BLaER1 (cell line): ENCODE measurements at regions not wholly inside any gene's neighbourhood (a gene's known extent, or its start where the extent isn't known, plus 50 kb on each side); places are given as distances from the start of the nearest gene placed in this dataset.

Source experiments
- H3K27ac ChIP-seq: shearing (Covaris generic); formaldehyde crosslinking; 2 replicates; pipeline ENCODE4 v1.8.1; 2022
- H3K27me3 ChIP-seq: shearing (Covaris generic); formaldehyde crosslinking; 2 replicates; pipeline ENCODE4 v1.8.1; 2022
- H3K36me3 ChIP-seq: shearing (Covaris generic); formaldehyde crosslinking; 2 replicates; pipeline ENCODE4 v1.8.1; 2022
- H3K4me1 ChIP-seq: shearing (Covaris generic); formaldehyde crosslinking; 2 replicates; pipeline ENCODE4 v1.8.1; 2022
- H3K4me2 ChIP-seq: shearing (Covaris generic); formaldehyde crosslinking; 2 replicates; pipeline ENCODE4 v1.8.1; 2022
- H3K4me3 ChIP-seq: shearing (Covaris generic); formaldehyde crosslinking; 2 replicates; pipeline ENCODE4 v1.8.1; 2022
- H3K9ac ChIP-seq: shearing (Covaris generic); formaldehyde crosslinking; 2 replicates; pipeline ENCODE4 v1.8.1; 2022
- H3K9me3 ChIP-seq: shearing (Covaris generic); formaldehyde crosslinking; 2 replicates; pipeline ENCODE4 v1.8.1; 2022
- H4K20me1 ChIP-seq: shearing (Covaris generic); formaldehyde crosslinking; 2 replicates; pipeline ENCODE4 v1.8.1; 2022
- Cebpa-rat ChIP-seq: shearing (Covaris generic); IDR thresholded peaks from 2 replicates; pipeline ENCODE4 v1.8.1; 2022

DNA sequence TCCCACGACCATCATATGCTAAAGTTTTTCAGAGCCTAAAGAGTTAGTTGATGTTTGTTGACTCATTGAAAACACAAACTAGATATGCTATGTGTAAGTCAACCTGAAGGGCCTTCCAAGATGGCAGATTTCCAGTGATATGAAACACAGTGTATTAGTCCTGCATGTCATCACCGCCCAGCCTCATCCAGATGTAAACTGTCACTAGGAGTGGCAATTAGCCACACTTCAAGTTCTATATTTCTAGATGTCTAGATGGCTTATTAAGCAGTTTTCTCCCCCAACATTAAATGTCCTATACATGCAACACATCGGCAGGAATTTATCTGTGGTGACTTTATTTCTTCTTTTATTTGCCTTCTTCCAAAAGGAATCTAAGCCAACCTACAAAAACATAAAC is 444.1 kb upstream of the SMIM21 start:
- Histone ChIP-seq H3K27ac (no peak overlapping the region), H3K9ac (no peak overlapping the region), H4K20me1 (no peaks in the 10 kb centered on the region), H3K9me3 (peaks cover 2% of the 10 kb centered on the region; the same call in 1 of the 2 replicates), H3K27me3 (no peaks in the 10 kb centered on the region), H3K4me1 (no peaks in the 10 kb centered on the region), H3K4me2 (no peak overlapping the region), H3K36me3 (no peaks in the 10 kb centered on the region), H3K4me3 (no peak overlapping the region)
- TF ChIP-seq Cebpa-rat = no peak

DNA sequence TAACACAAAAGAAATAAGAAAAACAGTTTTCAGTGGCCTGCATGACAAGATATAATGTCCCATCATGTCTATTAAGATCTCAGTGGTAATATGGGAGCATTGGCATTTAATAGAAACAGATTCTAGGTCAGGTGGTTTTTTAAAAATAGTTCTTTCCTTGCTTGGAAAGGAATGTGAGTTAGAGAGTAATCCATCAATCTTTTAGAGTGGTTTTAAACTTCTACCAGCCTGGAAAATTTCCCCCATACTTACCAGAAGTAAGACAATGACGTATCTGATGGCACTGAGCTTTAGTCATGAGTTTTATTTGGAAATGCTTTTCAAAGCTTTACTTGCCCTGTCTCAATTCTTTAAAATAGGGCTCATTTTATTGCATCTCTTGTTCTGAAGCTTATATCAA is 441.7 kb upstream of the SMIM21 start:
- Histone ChIP-seq H4K20me1 (no peaks in the 10 kb centered on the region), H3K9ac (no peak overlapping the region)

DNA sequence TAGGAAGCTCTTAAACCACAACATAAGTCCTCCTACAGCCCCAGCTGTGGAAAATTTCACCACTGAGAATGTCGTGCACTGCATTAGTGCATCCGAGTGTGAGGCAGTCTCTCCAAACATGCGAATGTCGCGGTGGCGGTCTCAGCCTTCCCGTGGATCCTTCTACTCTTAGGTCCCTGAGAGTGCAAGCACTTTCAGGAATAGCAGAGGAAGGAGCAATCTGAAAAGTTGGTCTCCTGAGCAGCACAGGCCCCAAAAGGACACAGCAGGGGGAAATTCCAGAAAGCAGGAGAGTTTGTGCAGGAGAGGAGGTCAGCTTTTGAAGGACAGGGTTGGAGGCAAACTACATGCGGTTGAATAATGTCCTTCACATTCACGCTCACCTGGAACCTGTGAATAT is 440.5 kb upstream of the SMIM21 start:
- Histone ChIP-seq H3K9me3 (no peaks in the 10 kb centered on the region), H3K4me2 (no peak overlapping the region), H3K9ac (no peak overlapping the region), H4K20me1 (no peaks in the 10 kb centered on the region), H3K27me3 (no peaks in the 10 kb centered on the region), H3K27ac (no peak overlapping the region), H3K4me3 (no peak overlapping the region), H3K36me3 (no peaks in the 10 kb centered on the region), H3K4me1 (no peaks in the 10 kb centered on the region)
- TF ChIP-seq Cebpa-rat = no peak

More for the DNA sequence above, 441.7 kb upstream of the SMIM21 start:
- Histone ChIP-seq H3K4me1 (no peaks in the 10 kb centered on the region), H3K27ac (no peak overlapping the region), H3K36me3 (no peaks in the 10 kb centered on the region), H3K27me3 (no peaks in the 10 kb centered on the region), H3K4me3 (no peak overlapping the region), H3K4me2 (no peak overlapping the region), H3K9me3 (no peaks in the 10 kb centered on the region)
- no peak for TF ChIP-seq Cebpa-rat

DNA sequence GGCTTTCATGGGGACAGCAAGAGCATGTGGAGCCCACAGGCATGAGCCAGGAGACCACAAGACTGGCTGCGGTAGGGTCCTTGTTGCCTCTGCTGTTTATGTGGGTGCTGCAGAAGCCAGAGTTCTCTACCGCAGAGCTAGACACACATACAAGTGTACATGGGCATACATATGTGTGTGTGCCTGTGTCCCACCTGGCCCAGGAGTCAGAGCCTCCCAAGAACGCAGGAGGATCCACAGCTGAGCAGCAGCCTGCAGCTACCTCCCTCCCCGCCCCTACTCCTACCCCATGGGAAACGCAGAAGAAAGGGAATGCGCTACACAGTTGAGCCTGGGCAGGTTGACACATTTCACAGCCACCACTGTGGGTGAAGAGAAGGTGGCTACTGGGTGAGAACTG is 438.1 kb upstream of the SMIM21 start:
- H3K9me3 ChIP-seq = no peaks in the 10 kb centered on the region
- H3K4me3 ChIP-seq = no peak overlapping the region
- H3K27me3 ChIP-seq = no peaks in the 10 kb centered on the region
- no peaks in the 10 kb centered on the region for H3K4me1 ChIP-seq
- H3K9ac ChIP-seq = no peak overlapping the region
- no peak overlapping the region for H3K4me2 ChIP-seq
- no peak for TF ChIP-seq Cebpa-rat
- no peak overlapping the region for H3K27ac ChIP-seq
- no peaks in the 10 kb centered on the region for H4K20me1 ChIP-seq
- H3K36me3 ChIP-seq = no peaks in the 10 kb centered on the region

DNA sequence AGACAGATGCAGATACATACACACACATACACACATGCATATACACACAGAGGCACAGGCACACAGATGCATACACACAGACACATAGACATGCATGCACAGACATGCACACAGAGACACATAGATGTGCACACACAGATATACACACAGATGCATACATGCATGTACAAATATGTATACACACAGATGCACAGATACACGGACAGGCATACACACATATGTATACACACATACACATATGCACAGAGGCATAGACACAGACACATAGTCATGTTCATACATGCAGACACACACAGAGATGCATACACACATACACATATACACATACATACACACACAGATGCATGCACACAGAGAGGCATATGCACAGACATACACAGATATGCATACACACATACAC is 437.3 kb upstream of the SMIM21 start:
- no peak for TF ChIP-seq Cebpa-rat
- no peaks in the 10 kb centered on the region for H3K27me3 ChIP-seq

DNA sequence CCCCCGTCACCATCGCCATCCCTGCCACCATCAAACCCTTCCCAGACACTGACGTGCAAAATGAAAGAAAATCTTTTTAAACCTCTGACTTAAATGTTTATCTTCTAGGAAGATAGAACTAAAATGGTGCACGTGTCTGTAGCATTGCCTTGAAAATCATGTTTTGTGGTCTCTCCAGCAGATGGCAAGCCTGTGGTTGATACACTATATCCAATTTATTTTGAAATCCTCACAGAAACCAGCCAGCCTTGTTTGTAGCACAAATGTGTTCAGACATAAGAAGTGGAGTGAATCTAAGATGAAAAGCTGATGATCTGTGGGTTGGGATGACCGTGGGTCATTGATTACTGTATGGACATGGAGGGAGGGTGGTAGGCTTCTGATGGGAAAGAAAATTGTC is 436.2 kb upstream of the SMIM21 start:
- Histone ChIP-seq H3K36me3 (no peaks in the 10 kb centered on the region), H3K4me2 (no peak overlapping the region), H3K9ac (no peak overlapping the region), H3K9me3 (no peaks in the 10 kb centered on the region), H3K4me1 (no peaks in the 10 kb centered on the region), H4K20me1 (no peaks in the 10 kb centered on the region), H3K27me3 (no peaks in the 10 kb centered on the region), H3K4me3 (no peak overlapping the region), H3K27ac (no peak overlapping the region)
- no peak for TF ChIP-seq Cebpa-rat

More for the DNA sequence above, 437.3 kb upstream of the SMIM21 start:
- no peaks in the 10 kb centered on the region for H3K4me1 ChIP-seq
- no peaks in the 10 kb centered on the region for H4K20me1 ChIP-seq
- H3K4me3 ChIP-seq = no peak overlapping the region
- H3K27ac ChIP-seq = no peak overlapping the region
- H3K36me3 ChIP-seq = no peaks in the 10 kb centered on the region
- H3K9ac ChIP-seq = no peak overlapping the region
- H3K9me3 ChIP-seq = no peaks in the 10 kb centered on the region
- H3K4me2 ChIP-seq = no peak overlapping the region

DNA sequence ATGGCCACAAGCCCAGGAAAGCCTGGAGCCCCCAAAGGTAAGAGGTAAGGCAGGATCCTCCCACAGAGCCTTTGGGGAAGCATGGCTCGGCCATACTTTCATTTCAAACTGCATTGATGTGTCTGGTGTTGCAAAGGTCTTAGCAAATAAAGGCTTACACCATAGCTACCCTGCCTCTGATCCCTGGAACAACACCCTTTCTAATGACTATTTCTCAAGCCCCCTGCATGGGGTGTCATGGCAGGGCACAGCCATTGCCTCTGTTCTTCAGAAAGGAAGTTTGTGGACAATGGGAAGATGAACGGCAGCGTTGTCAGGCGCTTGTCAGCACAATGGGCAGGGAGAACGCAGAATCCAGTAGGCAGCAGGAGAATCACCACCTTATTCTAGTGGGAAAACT is 435.0 kb upstream of the SMIM21 start:
- no peak overlapping the region for H3K4me3 ChIP-seq
- no peaks in the 10 kb centered on the region for H4K20me1 ChIP-seq
- H3K9ac ChIP-seq = no peak overlapping the region
- no peaks in the 10 kb centered on the region for H3K4me1 ChIP-seq
- no peak for TF ChIP-seq Cebpa-rat
- no peaks in the 10 kb centered on the region for H3K9me3 ChIP-seq
- no peaks in the 10 kb centered on the region for H3K36me3 ChIP-seq
- no peak overlapping the region for H3K4me2 ChIP-seq
- H3K27ac ChIP-seq = no peak overlapping the region
- H3K27me3 ChIP-seq = no peaks in the 10 kb centered on the region

DNA sequence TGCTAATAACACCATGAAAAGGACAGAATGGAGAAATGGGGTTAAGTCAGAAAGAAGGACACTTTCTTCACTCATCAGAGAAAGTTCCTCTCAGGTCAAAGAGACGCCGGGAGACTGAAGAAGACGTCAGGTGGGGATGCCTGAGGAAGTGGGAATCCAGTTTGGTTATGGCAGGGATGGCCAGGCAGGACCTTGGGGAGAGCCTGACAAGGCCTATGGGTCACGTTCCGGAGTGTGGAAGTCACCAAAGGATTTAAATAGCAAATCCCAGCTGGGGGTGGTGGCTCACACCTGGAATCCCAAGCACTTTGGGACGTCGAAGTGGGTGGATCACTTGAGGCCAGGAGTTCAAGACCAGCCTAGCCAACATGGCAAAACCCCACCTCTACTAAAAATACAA is 432.7 kb upstream of the SMIM21 start:
- Histone ChIP-seq H3K4me2 (no peak overlapping the region), H3K27ac (no peak overlapping the region), H4K20me1 (no peaks in the 10 kb centered on the region), H3K4me1 (no peaks in the 10 kb centered on the region), H3K4me3 (no peak overlapping the region), H3K36me3 (no peaks in the 10 kb centered on the region), H3K9ac (no peak overlapping the region), H3K27me3 (no peaks in the 10 kb centered on the region), H3K9me3 (no peaks in the 10 kb centered on the region)
- TF ChIP-seq Cebpa-rat = no peak

DNA sequence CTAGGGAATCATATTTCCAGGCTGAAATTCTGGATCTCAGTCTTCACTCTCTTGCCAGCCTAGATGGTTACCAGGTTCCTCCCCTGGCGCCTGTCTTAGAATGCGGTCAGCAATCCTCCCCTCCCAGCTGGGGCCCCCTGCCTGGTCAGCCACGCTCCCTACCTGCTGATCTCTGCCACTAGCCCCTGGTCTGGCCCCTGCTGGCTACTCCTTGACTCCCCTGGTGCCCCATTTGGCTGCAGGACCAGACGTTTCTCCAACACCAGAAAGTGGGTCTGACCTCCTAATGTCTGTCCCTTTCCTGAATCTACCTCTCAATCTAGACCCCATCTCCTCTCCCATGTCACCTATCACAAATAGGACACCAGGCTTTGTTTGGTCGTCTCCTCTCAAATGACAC is 432.0 kb upstream of the SMIM21 start:
- H3K9ac ChIP-seq = no peak overlapping the region
- no peak overlapping the region for H3K4me2 ChIP-seq
- no peaks in the 10 kb centered on the region for H4K20me1 ChIP-seq
- no peaks in the 10 kb centered on the region for H3K36me3 ChIP-seq
- H3K4me1 ChIP-seq = no peaks in the 10 kb centered on the region
- TF ChIP-seq Cebpa-rat = no peak
- no peak overlapping the region for H3K4me3 ChIP-seq
- no peaks in the 10 kb centered on the region for H3K9me3 ChIP-seq
- no peaks in the 10 kb centered on the region for H3K27me3 ChIP-seq
- H3K27ac ChIP-seq = no peak overlapping the region

DNA sequence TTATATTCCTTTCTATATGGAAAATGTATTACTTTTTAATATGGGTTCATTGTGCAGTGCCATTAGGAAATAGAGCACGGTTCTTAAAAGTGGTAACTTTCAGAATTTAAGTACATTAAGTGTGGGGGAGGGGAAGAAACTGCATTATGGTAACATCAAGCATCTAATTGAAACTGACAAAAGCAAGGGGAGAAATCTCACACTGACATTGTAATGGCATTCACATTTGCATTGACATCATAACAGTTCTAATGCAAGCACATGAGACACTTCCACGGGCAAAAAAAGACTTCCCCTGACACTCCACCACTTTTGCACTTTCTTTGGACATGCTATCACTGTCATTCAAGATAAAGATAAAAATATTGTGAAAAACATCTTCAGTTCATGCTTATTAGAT is 431.3 kb upstream of the SMIM21 start:
- no peak for TF ChIP-seq Cebpa-rat
- Histone ChIP-seq H3K9ac (no peak overlapping the region), H3K4me3 (no peak overlapping the region), H3K36me3 (no peaks in the 10 kb centered on the region), H3K4me2 (no peak overlapping the region), H3K27me3 (no peaks in the 10 kb centered on the region), H3K27ac (no peak overlapping the region), H3K9me3 (no peaks in the 10 kb centered on the region), H4K20me1 (no peaks in the 10 kb centered on the region), H3K4me1 (no peaks in the 10 kb centered on the region)

DNA sequence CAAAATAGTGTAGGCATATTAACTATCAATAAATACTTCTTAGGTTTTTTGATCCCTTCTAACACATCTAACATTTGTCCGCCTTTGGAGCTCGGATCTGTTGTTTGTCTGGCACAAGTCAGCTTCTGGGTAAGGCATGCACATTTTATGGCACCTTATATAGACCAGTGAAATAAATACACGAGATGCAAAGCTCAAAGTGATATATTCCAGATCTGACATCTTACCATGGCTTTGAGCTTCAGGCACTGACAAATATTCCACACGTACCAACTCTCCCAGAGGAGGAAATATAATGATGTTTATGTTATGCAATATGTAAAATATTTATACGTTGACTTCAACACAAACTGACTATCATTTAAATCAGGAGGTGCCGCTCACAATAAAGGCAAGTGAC is 430.1 kb upstream of the SMIM21 start:
- H3K9ac ChIP-seq = no peak overlapping the region
- H3K27ac ChIP-seq = no peak overlapping the region
- H4K20me1 ChIP-seq = no peaks in the 10 kb centered on the region
- H3K4me3 ChIP-seq = no peak overlapping the region
- H3K4me1 ChIP-seq = no peaks in the 10 kb centered on the region
- TF ChIP-seq Cebpa-rat = no peak
- no peaks in the 10 kb centered on the region for H3K9me3 ChIP-seq
- no peaks in the 10 kb centered on the region for H3K36me3 ChIP-seq
- no peaks in the 10 kb centered on the region for H3K27me3 ChIP-seq
- H3K4me2 ChIP-seq = no peak overlapping the region
